WERI-Rb-1 (cell line): ENCODE measurements at regions not wholly inside any gene's neighbourhood (a gene's known extent, or its start where the extent isn't known, plus 50 kb on each side); places are given as distances from the start of the nearest gene placed in this dataset.

Experiments used
- DNase-seq: peaks from one replicate; pipeline ENCODE4 v3.0.0-alpha.2; 2020
- H3K27ac ChIP-seq: fragments of 250-450 bp; sonication (Bioruptor Pico); 2 replicates; pipeline ENCODE4 v1.5.1; 2020; ENCODE audit warnings: mild to moderate bottlenecking, moderate library complexity
- H3K27me3 ChIP-seq: fragments of 250-450 bp; sonication (Bioruptor Pico); 2 replicates; pipeline ENCODE4 v1.5.1; 2021; ENCODE audit warnings: mild to moderate bottlenecking, low read depth, moderate library complexity; ENCODE audit not compliant: insufficient read depth, severe bottlenecking
- H3K36me3 ChIP-seq: fragments of 250-450 bp; sonication (Bioruptor Pico); 2 replicates; pipeline ENCODE4 v1.5.1; 2020; ENCODE audit warnings: mild to moderate bottlenecking, moderate library complexity
- H3K4me3 ChIP-seq: 2 replicates; pipeline ENCODE4 v1.5.1; 2011; ENCODE audit warnings: low read depth, mild to moderate bottlenecking, control low read depth, low read length
- H3K9me3 ChIP-seq: fragments of 250-450 bp; sonication (Bioruptor Pico); 2 replicates; pipeline ENCODE4 v1.5.1; 2021; ENCODE audit warnings: mild to moderate bottlenecking, moderate library complexity; ENCODE audit not compliant: severe bottlenecking
- TF ChIP-seq, protein P1 (sequence below): IDR thresholded peaks from 2 replicates; pipeline ENCODE4 v1.5.1; 2011; ENCODE audit warnings: low read depth, mild to moderate bottlenecking, control low read depth, inconsistent platforms, low read length

DNA sequence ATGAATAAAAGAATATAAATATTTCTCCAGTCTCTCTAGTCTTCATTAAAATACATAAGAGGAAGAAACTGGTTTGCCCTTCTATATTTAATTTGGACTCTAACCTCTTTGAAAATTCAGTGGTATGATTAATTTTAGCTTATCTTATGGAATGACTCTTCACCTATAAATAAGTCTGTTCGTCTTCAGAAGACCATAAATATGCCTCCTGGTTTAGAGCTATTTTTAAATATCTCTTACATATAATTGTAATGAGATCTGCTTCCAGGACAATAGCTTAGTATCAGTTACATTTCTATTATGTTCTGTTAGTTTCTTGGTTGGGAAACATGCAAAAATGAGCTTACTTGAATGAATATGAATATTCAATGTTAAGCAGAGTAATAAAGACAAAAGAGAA lies 257.5 kb upstream of the HMGA2 start:
- TF ChIP-seq, protein P1, sequence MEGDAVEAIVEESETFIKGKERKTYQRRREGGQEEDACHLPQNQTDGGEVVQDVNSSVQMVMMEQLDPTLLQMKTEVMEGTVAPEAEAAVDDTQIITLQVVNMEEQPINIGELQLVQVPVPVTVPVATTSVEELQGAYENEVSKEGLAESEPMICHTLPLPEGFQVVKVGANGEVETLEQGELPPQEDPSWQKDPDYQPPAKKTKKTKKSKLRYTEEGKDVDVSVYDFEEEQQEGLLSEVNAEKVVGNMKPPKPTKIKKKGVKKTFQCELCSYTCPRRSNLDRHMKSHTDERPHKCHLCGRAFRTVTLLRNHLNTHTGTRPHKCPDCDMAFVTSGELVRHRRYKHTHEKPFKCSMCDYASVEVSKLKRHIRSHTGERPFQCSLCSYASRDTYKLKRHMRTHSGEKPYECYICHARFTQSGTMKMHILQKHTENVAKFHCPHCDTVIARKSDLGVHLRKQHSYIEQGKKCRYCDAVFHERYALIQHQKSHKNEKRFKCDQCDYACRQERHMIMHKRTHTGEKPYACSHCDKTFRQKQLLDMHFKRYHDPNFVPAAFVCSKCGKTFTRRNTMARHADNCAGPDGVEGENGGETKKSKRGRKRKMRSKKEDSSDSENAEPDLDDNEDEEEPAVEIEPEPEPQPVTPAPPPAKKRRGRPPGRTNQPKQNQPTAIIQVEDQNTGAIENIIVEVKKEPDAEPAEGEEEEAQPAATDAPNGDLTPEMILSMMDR: no peak
- H3K27me3 ChIP-seq: no peaks in the 10 kb centered on the region
- no peak overlapping the region for H3K4me3 ChIP-seq
- no peak for DNase-seq
- no peaks in the 10 kb centered on the region for H3K9me3 ChIP-seq
- H3K36me3 ChIP-seq: no peaks in the 10 kb centered on the region
- H3K27ac ChIP-seq: no peak overlapping the region

DNA sequence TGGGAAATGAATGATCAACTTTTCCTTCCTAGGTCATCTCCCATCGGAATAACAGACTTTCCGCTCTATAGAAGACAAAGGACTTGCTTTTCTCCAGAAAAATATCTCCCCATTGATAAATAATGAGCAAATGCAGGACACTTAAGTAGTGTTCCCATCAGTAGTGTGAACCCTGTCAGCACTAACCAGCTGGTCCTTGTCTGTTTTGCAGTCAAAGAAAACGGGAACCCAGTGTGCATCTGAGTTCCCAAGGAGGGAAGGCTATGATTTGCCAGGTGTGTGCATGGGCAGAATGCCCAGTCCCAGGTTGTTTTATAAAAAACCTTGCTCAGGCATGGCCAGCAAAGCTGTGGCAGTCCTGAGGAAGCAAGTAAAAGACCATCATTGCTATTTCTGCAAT lies 256.5 kb upstream of the HMGA2 start:
- Histone ChIP-seq H3K36me3 (no peaks in the 10 kb centered on the region), H3K27me3 (no peaks in the 10 kb centered on the region), H3K9me3 (peaks cover 1% of the 10 kb centered on the region), H3K4me3 (no peak overlapping the region), H3K27ac (no peak overlapping the region)
- DNase-seq: no peak
- TF ChIP-seq, protein P1: no peak

DNA sequence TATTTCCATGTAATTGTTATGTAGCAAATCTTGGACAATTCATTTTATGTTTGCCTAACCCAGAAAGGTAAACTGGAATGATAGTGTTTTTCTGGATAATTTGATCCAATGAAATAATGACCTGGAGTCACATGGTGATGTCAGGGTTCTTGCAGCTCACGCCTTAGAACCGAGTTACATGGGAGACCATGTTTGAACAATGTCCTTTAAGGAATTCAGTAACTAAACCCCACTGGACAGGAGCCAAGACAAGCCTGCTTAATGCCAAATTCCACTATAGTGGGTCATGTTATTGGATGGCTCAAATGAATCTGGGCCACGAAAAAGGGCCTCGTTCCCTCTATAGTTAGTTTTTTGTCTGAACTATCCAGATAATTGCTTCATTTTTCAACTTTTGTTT lies 255.8 kb upstream of the HMGA2 start:
- H3K27ac ChIP-seq: no peak overlapping the region
- no peak for DNase-seq

GRCh38 chr12:65570451-65571130 lies 253.7 kb upstream of the HMGA2 start:
- no peaks in the 10 kb centered on the region for H3K36me3 ChIP-seq
- peak; percentile 37 for DNase-seq
- no peaks in the 10 kb centered on the region for H3K27me3 ChIP-seq
- peaks cover 21% of the 10 kb centered on the region for H3K9me3 ChIP-seq
- TF ChIP-seq, protein P1: no peak
- peak overlapping the region; percentile 67 for H3K27ac ChIP-seq
- H3K4me3 ChIP-seq: no peak overlapping the region

More for the DNA sequence above, 255.8 kb upstream of the HMGA2 start:
- Histone ChIP-seq H3K4me3 (no peak overlapping the region), H3K9me3 (peaks cover 8% of the 10 kb centered on the region), H3K36me3 (no peaks in the 10 kb centered on the region), H3K27me3 (no peaks in the 10 kb centered on the region)
- TF ChIP-seq, protein P1: no peak

DNA sequence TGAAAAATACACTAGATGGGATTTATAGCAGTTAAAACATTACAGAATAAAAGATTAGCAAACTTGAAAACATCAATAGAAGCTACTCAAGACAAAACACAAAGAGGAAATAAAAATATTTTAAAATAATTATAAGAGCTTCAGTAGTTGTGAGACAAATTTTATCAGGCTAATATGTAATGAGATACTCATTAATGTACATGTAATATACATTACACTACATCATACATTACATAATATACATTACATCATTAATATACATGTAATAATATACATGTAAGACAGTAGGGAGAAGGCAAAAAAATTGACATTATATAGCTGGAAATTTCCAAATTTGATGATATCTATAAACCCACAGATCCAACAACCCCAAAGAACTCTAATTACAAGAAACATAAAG lies 249.4 kb upstream of the HMGA2 start:
- no peak for DNase-seq
- H3K27me3 ChIP-seq: no peaks in the 10 kb centered on the region
- no peak overlapping the region for H3K4me3 ChIP-seq
- H3K27ac ChIP-seq: no peak overlapping the region
- TF ChIP-seq, protein P1: no peak
- no peaks in the 10 kb centered on the region for H3K36me3 ChIP-seq
- peaks cover 26% of the 10 kb centered on the region for H3K9me3 ChIP-seq

DNA sequence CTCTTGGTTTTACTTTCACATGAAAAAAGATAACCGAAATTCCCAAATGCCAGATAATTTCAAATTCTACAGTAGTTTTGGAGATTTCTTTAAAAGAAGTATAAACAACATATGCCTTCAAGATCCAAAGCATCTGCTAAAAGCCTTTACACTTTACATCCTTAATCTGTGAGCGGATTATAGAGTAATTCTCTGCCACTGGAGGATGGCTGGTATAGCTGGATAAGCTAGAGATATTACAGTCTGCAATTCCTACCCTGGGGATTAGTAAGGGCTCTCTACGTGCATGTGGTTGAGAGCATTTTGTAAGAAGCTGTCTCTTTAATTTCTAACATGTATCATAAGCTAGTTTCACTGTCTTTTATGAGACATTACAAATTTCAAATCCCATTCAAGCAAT lies 240.3 kb upstream of the HMGA2 start:
- TF ChIP-seq, protein P1: no peak
- peak overlapping the region; percentile 86 for H3K27ac ChIP-seq
- no peak overlapping the region for H3K4me3 ChIP-seq
- peak; percentile 53 for DNase-seq
- H3K9me3 ChIP-seq: peaks cover 13% of the 10 kb centered on the region
- no peaks in the 10 kb centered on the region for H3K27me3 ChIP-seq
- H3K36me3 ChIP-seq: no peaks in the 10 kb centered on the region
